GM12891 (cell line): ENCODE measurements at regions not wholly inside any gene's neighbourhood (a gene's known extent, or its start where the extent isn't known, plus 50 kb on each side); places are given as distances from the start of the nearest gene placed in this dataset.

Experiments
- DNase-seq: peaks from one replicate; pipeline ENCODE4 v3.0.0; 2011; ENCODE audit warnings: low spot score; ENCODE audit not compliant: insufficient read length
- FAIRE-seq: peaks from 2 replicates; lab custom pipeline; 2011; peaks lifted over from hg19 to GRCh38; lab: Jason Lieb, UNC
- PAX5 ChIP-seq: IDR thresholded peaks from 2 replicates; pipeline ENCODE4 v1.6.1; 2011; ENCODE audit warnings: low read length, moderate library complexity, mild to moderate bottlenecking; ENCODE audit not compliant: insufficient read depth, severe bottlenecking
- POLR2A ChIP-seq: IDR thresholded peaks from 2 replicates; pipeline ENCODE4 v1.6.1; 2011; ENCODE audit warnings: low read depth, low read length, control low read depth
- POLR2AphosphoS5 ChIP-seq: IDR thresholded peaks from 2 replicates; pipeline ENCODE4 v1.6.1; 2011; ENCODE audit warnings: low read depth, low read length, control low read depth
- POU2F2 ChIP-seq: IDR thresholded peaks from 2 replicates; pipeline ENCODE4 v1.6.1; 2011; ENCODE audit warnings: low read depth, mild to moderate bottlenecking, control low read depth, low read length, moderate library complexity
- SPI1 ChIP-seq: IDR thresholded peaks from 2 replicates; pipeline ENCODE4 v1.6.1; 2011; ENCODE audit warnings: low read depth, low read length, control low read depth
- TAF1 ChIP-seq: IDR thresholded peaks from 2 replicates; pipeline ENCODE4 v1.6.1; 2011; ENCODE audit warnings: low read depth, low read length, control low read depth

- no peak for DNase-seq
- no peak for TF ChIP-seq POU2F2
- TF ChIP-seq PAX5, result no peak
- TF ChIP-seq POLR2A, result no peak
- no peak for TF ChIP-seq SPI1
- TF ChIP-seq POLR2AphosphoS5, result no peak
- TF ChIP-seq TAF1, result no peak
- FAIRE-seq, result no peak
These were observed 459.3 kb downstream of the ADGRL2 start for GRCh38 chr1:82260051-82260450.

DNA sequence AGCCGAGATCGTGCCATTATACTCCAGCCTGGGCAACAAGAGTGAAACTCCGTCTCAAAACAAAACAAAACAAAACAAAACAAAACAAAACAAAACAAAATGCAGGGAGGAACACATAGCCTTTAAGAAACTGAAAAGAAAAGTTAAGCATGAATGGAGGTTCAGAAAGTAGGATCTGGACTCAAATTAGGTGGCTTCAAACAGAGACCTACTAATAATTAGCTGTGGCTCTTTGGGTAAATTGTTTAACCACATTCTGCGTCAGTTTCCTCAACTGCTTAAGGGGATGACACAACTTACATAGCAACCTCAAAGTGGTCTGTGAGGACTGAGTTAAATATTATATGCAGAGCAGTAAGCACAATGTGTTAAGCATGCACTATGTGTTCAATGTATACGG is 458.2 kb downstream of the ADGRL2 start:
- FAIRE-seq (no peak), DNase-seq (no peak)
- TF ChIP-seq PAX5, result no peak
- no peak for TF ChIP-seq POU2F2

- no peak for DNase-seq
- no peak for FAIRE-seq
- TF ChIP-seq PAX5 (no peak), POLR2AphosphoS5 (no peak), SPI1 (no peak), POLR2A (no peak), TAF1 (no peak), POU2F2 (no peak)
These were observed 445.3 kb downstream of the ADGRL2 start for GRCh38 chr1:82246050-82246449.

- TF ChIP-seq TAF1, result no peak
- no peak for TF ChIP-seq POLR2A
- TF ChIP-seq SPI1, result peak; percentile 16; the same call in 1 of the 2 replicates
- no peak for TF ChIP-seq POU2F2
- no peak for TF ChIP-seq POLR2AphosphoS5
- no peak for TF ChIP-seq PAX5
- FAIRE-seq (no peak), DNase-seq (no peak)
These were observed 444.7 kb downstream of the ADGRL2 start for GRCh38 chr1:82245345-82246014.

DNA sequence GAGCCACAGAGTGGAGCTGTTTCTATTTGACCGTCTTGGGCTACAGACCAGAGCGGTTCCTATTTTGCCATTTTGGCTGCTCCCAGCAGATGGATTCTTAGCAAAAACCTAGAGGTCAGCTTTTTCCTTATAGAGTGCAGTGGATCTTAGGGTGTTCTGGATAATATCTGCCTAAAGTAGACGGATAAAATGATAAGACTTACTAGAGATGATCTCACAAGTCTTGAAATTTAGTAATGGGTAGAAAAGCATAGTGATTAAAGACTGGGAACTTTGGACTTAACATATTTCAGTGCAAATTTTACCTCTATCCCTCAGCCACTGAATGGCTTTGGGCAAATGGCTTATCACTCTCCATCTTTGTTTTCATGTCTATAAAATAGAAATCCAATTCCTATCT is 439.8 kb downstream of the ADGRL2 start:
- TF ChIP-seq PAX5 (no peak), SPI1 (no peak), TAF1 (no peak), POLR2AphosphoS5 (no peak), POLR2A (no peak)
- no peak for DNase-seq
- FAIRE-seq, result no peak

DNA sequence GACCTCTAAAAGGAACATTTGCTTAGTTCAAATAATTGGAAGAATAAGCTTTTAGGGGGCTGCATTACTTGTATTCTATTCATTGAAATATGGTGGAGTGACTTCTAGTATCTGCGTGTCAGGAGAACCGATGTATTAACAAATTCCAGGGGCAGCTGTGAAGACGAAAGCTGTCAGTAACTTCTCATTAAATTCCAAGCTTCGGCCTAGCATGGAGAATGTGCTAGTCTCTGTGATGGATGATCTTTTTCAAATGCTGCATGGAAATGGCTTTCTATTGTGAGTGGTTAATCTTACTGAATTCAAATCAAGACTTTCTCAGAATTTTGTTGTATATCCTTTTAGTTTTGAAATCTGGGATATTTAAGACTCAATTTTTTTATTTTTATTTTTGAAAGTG is 429.9 kb downstream of the ADGRL2 start:
- no peak for TF ChIP-seq PAX5
- no peak for TF ChIP-seq POLR2AphosphoS5
- no peak for TF ChIP-seq POLR2A
- TF ChIP-seq SPI1, result no peak
- TF ChIP-seq TAF1, result no peak
- TF ChIP-seq POU2F2, result no peak
- DNase-seq, result no peak
- no peak for FAIRE-seq

GRCh38 chr1:82227306-82228095 is 426.8 kb downstream of the ADGRL2 start:
- FAIRE-seq (no peak), DNase-seq (no peak)
- TF ChIP-seq POLR2A (no peak), SPI1 (no peak), POU2F2 (no peak), TAF1 (no peak), PAX5 (no peak), POLR2AphosphoS5 (no peak)

DNA sequence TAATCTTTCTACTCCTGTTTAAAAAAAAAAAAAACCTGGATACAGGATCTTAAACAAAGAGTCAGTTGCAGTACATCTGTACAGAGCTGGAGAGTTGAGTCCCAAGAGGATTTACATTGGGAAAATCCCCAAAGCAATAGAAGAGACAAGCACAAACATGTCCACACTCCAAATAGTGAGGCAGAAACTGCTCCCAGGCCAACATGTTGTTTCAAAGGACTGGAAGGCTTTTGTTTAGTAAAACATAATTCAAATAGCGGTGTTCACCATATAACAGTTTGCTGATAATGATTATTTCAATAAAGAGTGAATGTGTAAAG is 425.4 kb downstream of the ADGRL2 start:
- no peak for TF ChIP-seq PAX5
- TF ChIP-seq POU2F2, result no peak
- no peak for TF ChIP-seq TAF1
- TF ChIP-seq POLR2AphosphoS5, result no peak
- no peak for TF ChIP-seq SPI1
- TF ChIP-seq POLR2A, result no peak
- DNase-seq, result no peak
- FAIRE-seq, result no peak

DNA sequence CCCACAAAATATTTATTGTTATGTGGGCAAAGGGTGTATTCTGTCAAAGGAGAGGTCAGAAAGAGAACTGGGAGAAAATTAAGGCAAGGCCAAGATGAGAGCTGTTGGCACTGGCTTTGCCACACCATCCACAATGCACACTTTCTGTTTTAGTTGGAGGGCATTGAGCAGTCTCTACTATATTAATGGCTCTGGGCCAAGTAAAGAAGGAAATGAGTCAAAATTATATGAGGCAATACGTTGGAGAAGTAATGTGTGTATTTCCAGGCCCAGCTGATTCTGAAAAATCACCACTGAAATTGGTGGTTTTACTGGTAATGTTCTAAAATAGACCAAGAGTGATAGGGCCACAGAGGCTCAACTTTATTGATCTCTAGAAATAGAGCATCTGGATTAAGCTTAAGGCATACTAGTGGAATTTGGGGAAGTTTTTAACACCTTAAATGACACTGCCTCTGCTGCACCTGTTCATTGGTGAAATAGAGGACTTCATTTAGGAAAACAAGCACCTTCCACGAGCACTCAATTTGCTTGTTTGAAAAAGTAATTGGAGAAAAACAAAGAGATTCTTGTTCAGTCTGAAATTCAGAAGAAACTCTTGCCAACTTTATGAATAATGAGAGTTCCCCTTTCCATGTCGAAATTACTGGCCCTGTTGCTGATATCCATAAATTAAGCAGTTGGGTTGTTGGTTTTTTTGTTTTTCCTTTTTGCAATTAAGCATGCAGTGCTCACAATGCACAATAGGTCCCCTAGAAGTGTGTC is 424.9 kb downstream of the ADGRL2 start:
- TF ChIP-seq PAX5, result no peak
- no peak for TF ChIP-seq POLR2AphosphoS5
- no peak for TF ChIP-seq POLR2A
- no peak for TF ChIP-seq SPI1
- TF ChIP-seq TAF1, result no peak
- TF ChIP-seq POU2F2, result no peak
- no peak for DNase-seq

More for the DNA sequence above, 424.9 kb downstream of the ADGRL2 start:
- no peak for FAIRE-seq
